GM12874 (cell line): ENCODE measurements at regions not wholly inside any gene's neighbourhood (a gene's known extent, or its start where the extent isn't known, plus 50 kb on each side); places are given as distances from the start of the nearest gene placed in this dataset.

Experiments used
- TF ChIP-seq, protein P1 (sequence below): IDR thresholded peaks from 2 replicates; pipeline ENCODE4 v1.5.1; 2011; ENCODE audit warnings: low read depth, mild to moderate bottlenecking, control low read depth, low read length, moderate library complexity; ENCODE audit not compliant: insufficient read depth

DNA sequence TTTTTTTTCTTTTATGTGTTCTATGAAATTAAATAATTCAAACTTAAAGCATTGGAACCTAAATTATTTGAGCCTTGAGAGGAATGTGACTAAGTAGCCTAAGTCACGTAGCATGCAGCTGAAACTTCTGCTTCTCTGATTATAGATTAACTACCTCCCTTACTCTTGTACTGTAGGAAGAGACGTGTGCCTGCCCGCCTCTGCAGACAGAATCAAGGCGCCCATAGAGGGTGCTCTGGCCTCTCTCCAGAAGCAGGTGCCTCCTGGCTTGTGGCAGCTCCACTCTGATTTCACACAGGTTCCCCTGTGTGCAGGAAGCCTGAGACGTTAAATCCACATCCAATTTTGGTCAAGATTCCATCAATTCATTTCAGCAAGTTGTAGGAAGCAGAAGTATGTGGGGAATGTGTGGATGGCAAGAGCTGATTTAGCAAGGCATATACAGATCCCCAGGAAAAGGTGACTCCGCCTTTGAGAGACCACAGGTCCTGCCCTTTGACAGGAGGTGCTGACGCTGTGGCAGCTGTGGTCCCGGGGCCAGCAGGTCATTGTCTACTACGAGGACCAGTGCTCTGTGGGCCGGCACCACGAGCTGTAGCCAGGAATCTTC is 1418.8 kb downstream of the CDH11 start:
- TF ChIP-seq, protein P1, sequence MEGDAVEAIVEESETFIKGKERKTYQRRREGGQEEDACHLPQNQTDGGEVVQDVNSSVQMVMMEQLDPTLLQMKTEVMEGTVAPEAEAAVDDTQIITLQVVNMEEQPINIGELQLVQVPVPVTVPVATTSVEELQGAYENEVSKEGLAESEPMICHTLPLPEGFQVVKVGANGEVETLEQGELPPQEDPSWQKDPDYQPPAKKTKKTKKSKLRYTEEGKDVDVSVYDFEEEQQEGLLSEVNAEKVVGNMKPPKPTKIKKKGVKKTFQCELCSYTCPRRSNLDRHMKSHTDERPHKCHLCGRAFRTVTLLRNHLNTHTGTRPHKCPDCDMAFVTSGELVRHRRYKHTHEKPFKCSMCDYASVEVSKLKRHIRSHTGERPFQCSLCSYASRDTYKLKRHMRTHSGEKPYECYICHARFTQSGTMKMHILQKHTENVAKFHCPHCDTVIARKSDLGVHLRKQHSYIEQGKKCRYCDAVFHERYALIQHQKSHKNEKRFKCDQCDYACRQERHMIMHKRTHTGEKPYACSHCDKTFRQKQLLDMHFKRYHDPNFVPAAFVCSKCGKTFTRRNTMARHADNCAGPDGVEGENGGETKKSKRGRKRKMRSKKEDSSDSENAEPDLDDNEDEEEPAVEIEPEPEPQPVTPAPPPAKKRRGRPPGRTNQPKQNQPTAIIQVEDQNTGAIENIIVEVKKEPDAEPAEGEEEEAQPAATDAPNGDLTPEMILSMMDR, result no peak

DNA sequence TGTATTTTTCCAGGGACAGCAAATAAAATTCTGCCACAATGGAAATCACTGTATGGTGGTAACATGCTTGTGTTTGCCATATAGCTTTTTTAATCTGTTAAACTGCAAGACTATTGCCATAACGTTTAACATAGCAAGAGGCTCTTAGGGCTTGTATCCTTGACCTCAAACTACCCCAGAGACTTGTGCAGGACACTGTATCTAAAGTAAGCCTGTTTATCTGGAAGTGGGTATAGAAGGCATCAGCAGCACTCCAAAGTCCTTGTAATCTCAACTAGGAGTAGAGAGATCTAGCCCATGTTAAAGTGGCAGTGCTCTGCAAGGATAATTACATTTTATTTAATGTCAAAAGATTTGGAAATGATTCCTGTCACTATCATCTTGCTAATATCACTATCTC is 1424.1 kb downstream of the CDH11 start:
- TF ChIP-seq, protein P1, result no peak

DNA sequence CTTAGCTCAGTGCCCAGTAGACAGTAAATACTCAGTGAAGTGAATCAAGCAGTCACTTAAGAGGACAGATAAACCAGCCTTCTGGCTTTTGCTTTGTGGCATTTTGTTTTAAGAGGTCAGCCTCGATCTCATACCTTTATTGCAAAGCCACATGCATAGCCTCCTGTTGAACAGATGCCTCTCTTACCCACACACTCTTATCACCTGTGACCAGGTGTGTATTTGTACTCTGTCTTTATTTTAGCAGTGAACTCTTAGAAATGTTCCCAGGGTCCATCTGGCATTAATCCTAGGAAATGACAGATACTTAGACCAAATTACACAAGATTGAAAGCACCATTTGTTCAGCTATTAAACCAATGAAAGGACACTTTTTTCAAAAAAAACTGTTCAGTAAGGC is 1426.5 kb downstream of the CDH11 start:
- TF ChIP-seq, protein P1, result no peak

DNA sequence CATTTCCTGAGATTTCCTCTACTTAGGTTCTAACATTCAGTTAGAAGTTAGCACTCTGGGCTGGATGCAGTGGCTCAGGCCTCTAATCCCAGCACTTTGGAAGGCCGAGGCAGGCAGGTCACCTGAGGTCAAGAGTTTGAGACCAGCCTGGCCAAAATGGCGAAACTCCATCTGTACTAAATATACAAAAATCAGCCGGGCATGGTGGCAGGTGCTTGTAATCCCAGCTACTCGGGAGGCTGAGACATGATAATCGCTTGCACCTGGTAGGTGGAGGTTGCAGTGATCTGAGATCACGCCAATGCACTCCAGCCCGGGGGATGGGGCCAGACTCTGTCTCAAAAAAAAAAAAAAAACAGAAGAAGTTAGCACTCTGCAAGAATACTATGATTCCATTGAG is 1430.9 kb downstream of the CDH11 start:
- TF ChIP-seq, protein P1, result no peak

DNA sequence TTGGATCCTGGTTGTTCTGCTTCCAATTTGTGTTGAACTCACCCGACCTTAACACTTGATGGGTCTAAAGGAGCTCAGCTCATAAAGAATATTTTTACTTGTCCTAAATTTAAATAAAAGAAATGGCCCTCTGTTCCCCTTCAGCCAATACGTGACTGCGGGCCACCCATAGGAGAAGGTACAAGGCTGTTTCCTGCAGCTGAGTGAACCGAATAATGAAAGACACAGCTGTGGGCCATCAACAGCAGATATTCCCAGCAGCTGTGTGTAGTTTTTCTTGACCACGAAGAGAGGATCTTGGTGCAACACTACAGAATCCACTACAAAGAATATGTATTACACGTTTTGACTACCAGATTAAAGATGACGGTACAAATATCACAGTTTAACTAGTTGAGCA is 1431.6 kb downstream of the CDH11 start:
- TF ChIP-seq, protein P1, result no peak

DNA sequence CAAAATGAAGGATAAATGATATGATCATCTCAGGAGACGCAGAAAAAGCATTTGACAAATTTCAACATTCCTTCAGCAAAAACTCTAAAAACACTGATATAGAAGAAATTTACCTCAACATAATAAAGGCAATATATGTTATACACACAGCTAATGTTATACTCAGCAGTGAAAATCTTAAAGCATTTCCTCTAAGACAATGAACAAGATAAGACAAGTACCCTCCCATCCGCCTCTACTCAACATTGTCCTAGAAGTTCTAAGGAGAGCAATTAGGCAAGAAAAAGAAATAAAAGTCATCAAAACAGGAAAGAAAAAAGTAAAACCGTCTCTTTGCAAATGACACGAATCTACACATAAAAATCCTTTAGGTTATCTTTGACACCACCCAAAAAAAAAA is 1432.8 kb downstream of the CDH11 start:
- TF ChIP-seq, protein P1, result no peak

DNA sequence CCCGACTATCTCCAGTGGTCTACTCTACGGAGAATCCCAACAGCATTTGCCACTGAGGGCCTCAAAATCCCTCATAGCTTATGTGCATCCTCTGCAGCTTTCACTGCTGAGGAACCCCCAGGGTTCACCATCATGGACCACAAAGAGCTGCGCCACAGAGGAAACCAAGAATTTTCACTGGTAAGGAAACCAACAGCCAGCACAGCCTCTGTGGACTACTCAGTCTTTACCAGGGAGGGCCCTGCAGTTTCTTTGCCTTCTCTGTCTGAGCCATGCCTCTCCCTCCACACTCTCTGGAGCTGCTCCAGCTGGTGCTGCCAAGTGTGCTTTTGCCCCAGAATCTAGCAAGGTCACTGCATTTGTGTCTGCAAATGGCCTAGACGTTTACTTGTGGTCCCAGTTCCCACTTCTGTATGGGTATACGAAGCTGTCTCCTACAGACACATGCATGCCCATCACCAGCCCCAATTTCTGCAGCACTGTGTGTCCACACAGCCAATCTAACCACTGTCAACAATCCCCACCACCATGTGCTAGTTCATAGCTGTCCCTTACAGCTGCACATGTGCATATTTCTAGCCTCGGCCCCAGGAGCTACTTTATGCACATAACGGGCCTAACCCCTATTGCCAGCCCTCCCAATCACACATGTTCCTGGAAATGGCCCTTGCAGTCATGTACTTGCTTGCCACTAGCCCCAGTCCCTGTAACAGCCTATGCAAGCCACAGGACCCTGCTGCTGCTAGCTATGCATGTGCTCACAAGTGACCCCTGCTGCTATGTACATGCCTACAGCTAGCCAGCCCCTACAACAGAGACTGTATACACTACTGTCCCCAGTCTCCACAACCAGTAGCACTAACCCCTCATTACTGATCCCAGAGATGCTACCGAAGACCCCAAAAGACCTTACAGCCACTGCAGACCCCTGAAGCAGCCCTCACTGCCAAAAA is 1437.4 kb downstream of the CDH11 start:
- TF ChIP-seq, protein P1, result no peak
